ENCODE measurements at regions not wholly inside any gene's neighbourhood (a gene's known extent, or its start where the extent isn't known, plus 50 kb on each side); places are given as distances from the start of the nearest gene placed in this dataset.

- Histone ChIP-seq H3K4me3 (ENCODE audit: low read length) (no peak overlapping the region), H3K27ac (ENCODE audit: low read depth, low read length) (no peak overlapping the region), H3K9ac (ENCODE audit: low read depth, low read length) (no peak overlapping the region), H3K9me3 (ENCODE audit: insufficient read depth, low read depth, low read length) (no peaks in the 10 kb centered on the region), H3K36me3 (ENCODE audit: insufficient read depth, low read length) (no peaks in the 10 kb centered on the region), H3K27me3 (ENCODE audit: insufficient read depth, low read length) (no peaks in the 10 kb centered on the region), H3K4me1 (ENCODE audit: insufficient read depth, low read length) (no peaks in the 10 kb centered on the region)
- WGBS, result 97% methylated on average over 8 of the region's 8 CpGs
These were observed 111.9 kb upstream of the ERCC4 start for GRCh38 chr16:13808102-13808501.

GRCh38 chr16:13809765-13810164 lies 110.2 kb upstream of the ERCC4 start:
- H3K27ac ChIP-seq (ENCODE audit: low read depth, low read length), result no peak overlapping the region
- no peaks in the 10 kb centered on the region for H3K4me1 ChIP-seq (ENCODE audit: insufficient read depth, low read length)
- no peak overlapping the region for H3K9ac ChIP-seq (ENCODE audit: low read depth, low read length)
- H3K9me3 ChIP-seq (ENCODE audit: insufficient read depth, low read depth, low read length), result no peaks in the 10 kb centered on the region
- no peaks in the 10 kb centered on the region for H3K36me3 ChIP-seq (ENCODE audit: insufficient read depth, low read length)
- H3K4me3 ChIP-seq (ENCODE audit: low read length), result no peak overlapping the region
- no peaks in the 10 kb centered on the region for H3K27me3 ChIP-seq (ENCODE audit: insufficient read depth, low read length)

GRCh38 chr16:13811834-13812233 lies 108.1 kb upstream of the ERCC4 start:
- Histone ChIP-seq H3K27me3 (ENCODE audit: insufficient read depth, low read length) (no peaks in the 10 kb centered on the region), H3K4me1 (ENCODE audit: insufficient read depth, low read length) (no peaks in the 10 kb centered on the region), H3K4me3 (ENCODE audit: low read length) (no peak overlapping the region), H3K36me3 (ENCODE audit: insufficient read depth, low read length) (no peaks in the 10 kb centered on the region), H3K9ac (ENCODE audit: low read depth, low read length) (no peak overlapping the region), H3K9me3 (ENCODE audit: insufficient read depth, low read depth, low read length) (no peaks in the 10 kb centered on the region), H3K27ac (ENCODE audit: low read depth, low read length) (no peak overlapping the region)
- whole genome bisulfite sequencing, result 81% methylated on average over 2 of the region's 3 CpGs

GRCh38 chr16:13816701-13817100 lies 103.3 kb upstream of the ERCC4 start:
- Histone ChIP-seq H3K9ac (ENCODE audit: low read depth, low read length) (no peak overlapping the region), H3K27ac (ENCODE audit: low read depth, low read length) (no peak overlapping the region), H3K36me3 (ENCODE audit: insufficient read depth, low read length) (no peaks in the 10 kb centered on the region), H3K27me3 (ENCODE audit: insufficient read depth, low read length) (no peaks in the 10 kb centered on the region), H3K4me1 (ENCODE audit: insufficient read depth, low read length) (no peaks in the 10 kb centered on the region), H3K9me3 (ENCODE audit: insufficient read depth, low read depth, low read length) (no peaks in the 10 kb centered on the region), H3K4me3 (ENCODE audit: low read length) (no peak overlapping the region)

GRCh38 chr16:13823501-13823900 lies 96.5 kb upstream of the ERCC4 start:
- Histone ChIP-seq H3K4me3 (ENCODE audit: low read length) (no peak overlapping the region), H3K4me1 (ENCODE audit: insufficient read depth, low read length) (no peaks in the 10 kb centered on the region), H3K9me3 (ENCODE audit: insufficient read depth, low read depth, low read length) (no peaks in the 10 kb centered on the region), H3K27me3 (ENCODE audit: insufficient read depth, low read length) (no peaks in the 10 kb centered on the region), H3K9ac (ENCODE audit: low read depth, low read length) (no peak overlapping the region), H3K27ac (ENCODE audit: low read depth, low read length) (no peak overlapping the region), H3K36me3 (ENCODE audit: insufficient read depth, low read length) (no peaks in the 10 kb centered on the region)
- 94% methylated on average over 6 of the region's 6 CpGs for WGBS

GRCh38 chr16:13829697-13830299 lies 90.2 kb upstream of the ERCC4 start:
- Histone ChIP-seq H3K27ac (ENCODE audit: low read depth, low read length) (no peak overlapping the region), H3K9me3 (ENCODE audit: insufficient read depth, low read depth, low read length) (no peaks in the 10 kb centered on the region), H3K36me3 (ENCODE audit: insufficient read depth, low read length) (no peaks in the 10 kb centered on the region), H3K4me1 (ENCODE audit: insufficient read depth, low read length) (peaks cover 4% of the 10 kb centered on the region; the same call in 1 of the 2 replicates), H3K9ac (ENCODE audit: low read depth, low read length) (no peak overlapping the region), H3K4me3 (ENCODE audit: low read length) (no peak overlapping the region), H3K27me3 (ENCODE audit: insufficient read depth, low read length) (no peaks in the 10 kb centered on the region)
- WGBS, result 92% methylated on average over 6 of the region's 7 CpGs

- H3K27me3 ChIP-seq (ENCODE audit: insufficient read depth, low read length), result no peaks in the 10 kb centered on the region
- 89% methylated on average over 2 of the region's 2 CpGs for WGBS
These were observed 86.4 kb upstream of the ERCC4 start for GRCh38 chr16:13833515-13833914.

GRCh38 chr16:13835387-13835786 lies 84.6 kb upstream of the ERCC4 start:
- H3K27me3 ChIP-seq (ENCODE audit: insufficient read depth, low read length), result no peaks in the 10 kb centered on the region
- no peaks in the 10 kb centered on the region for H3K36me3 ChIP-seq (ENCODE audit: insufficient read depth, low read length)
- H3K9ac ChIP-seq (ENCODE audit: low read depth, low read length), result no peak overlapping the region
- H3K9me3 ChIP-seq (ENCODE audit: insufficient read depth, low read depth, low read length), result no peaks in the 10 kb centered on the region
- 95% methylated on average over 4 of the region's 4 CpGs for WGBS
- peaks cover 2% of the 10 kb centered on the region; the same call in 1 of the 2 replicates for H3K4me1 ChIP-seq (ENCODE audit: insufficient read depth, low read length)
- no peak overlapping the region for H3K27ac ChIP-seq (ENCODE audit: low read depth, low read length)
- no peak overlapping the region for H3K4me3 ChIP-seq (ENCODE audit: low read length)

More at GRCh38 chr16:13833515-13833914, 86.4 kb upstream of the ERCC4 start:
- no peaks in the 10 kb centered on the region for H3K9me3 ChIP-seq (ENCODE audit: insufficient read depth, low read depth, low read length)
- H3K4me1 ChIP-seq (ENCODE audit: insufficient read depth, low read length), result peaks cover 4% of the 10 kb centered on the region; the same call in 1 of the 2 replicates
- no peaks in the 10 kb centered on the region for H3K36me3 ChIP-seq (ENCODE audit: insufficient read depth, low read length)
- H3K4me3 ChIP-seq (ENCODE audit: low read length), result no peak overlapping the region
- no peak overlapping the region for H3K27ac ChIP-seq (ENCODE audit: low read depth, low read length)
- no peak overlapping the region for H3K9ac ChIP-seq (ENCODE audit: low read depth, low read length)

- Histone ChIP-seq H3K27me3 (ENCODE audit: insufficient read depth, low read length) (no peaks in the 10 kb centered on the region), H3K4me3 (ENCODE audit: low read length) (no peak overlapping the region), H3K4me1 (ENCODE audit: insufficient read depth, low read length) (no peaks in the 10 kb centered on the region; the same call in 1 of the 2 replicates), H3K36me3 (ENCODE audit: insufficient read depth, low read length) (no peaks in the 10 kb centered on the region), H3K27ac (ENCODE audit: low read depth, low read length) (no peak overlapping the region), H3K9ac (ENCODE audit: low read depth, low read length) (no peak overlapping the region), H3K9me3 (ENCODE audit: insufficient read depth, low read depth, low read length) (no peaks in the 10 kb centered on the region)
- 95% methylated on average over 13 of the region's 13 CpGs for WGBS
These were observed 83.8 kb upstream of the ERCC4 start for GRCh38 chr16:13835935-13836730.

GRCh38 chr16:13838401-13839190 lies 81.4 kb upstream of the ERCC4 start:
- WGBS, result 90% methylated on average over 16 of the region's 16 CpGs
- Histone ChIP-seq H3K9ac (ENCODE audit: low read depth, low read length) (no peak overlapping the region), H3K36me3 (ENCODE audit: insufficient read depth, low read length) (no peaks in the 10 kb centered on the region), H3K4me3 (ENCODE audit: low read length) (no peak overlapping the region), H3K27me3 (ENCODE audit: insufficient read depth, low read length) (no peaks in the 10 kb centered on the region), H3K4me1 (ENCODE audit: insufficient read depth, low read length) (no peaks in the 10 kb centered on the region), H3K9me3 (ENCODE audit: insufficient read depth, low read depth, low read length) (no peaks in the 10 kb centered on the region), H3K27ac (ENCODE audit: low read depth, low read length) (no peak overlapping the region)

- H3K9ac ChIP-seq (ENCODE audit: low read depth, low read length), result no peak overlapping the region
- 93% methylated on average over 3 of the region's 3 CpGs for WGBS
- no peaks in the 10 kb centered on the region for H3K36me3 ChIP-seq (ENCODE audit: insufficient read depth, low read length)
- no peaks in the 10 kb centered on the region for H3K4me1 ChIP-seq (ENCODE audit: insufficient read depth, low read length)
- no peaks in the 10 kb centered on the region for H3K27me3 ChIP-seq (ENCODE audit: insufficient read depth, low read length)
- no peaks in the 10 kb centered on the region for H3K9me3 ChIP-seq (ENCODE audit: insufficient read depth, low read depth, low read length)
- no peak overlapping the region for H3K27ac ChIP-seq (ENCODE audit: low read depth, low read length)
- no peak overlapping the region for H3K4me3 ChIP-seq (ENCODE audit: low read length)
These were observed 80.4 kb upstream of the ERCC4 start for GRCh38 chr16:13839577-13839976.

Data from HUES64 (cell line).